ENCODE measurements at regions not wholly inside any gene's neighbourhood (a gene's known extent, or its start where the extent isn't known, plus 50 kb on each side); places are given as distances from the start of the nearest gene placed in this dataset.

GRCh38 chr16:73796241-73796640 is 500.4 kb upstream of the PSMD7 start:
- no peaks in the 10 kb centered on the region for H3K36me3 Mint-ChIP-seq
- no peak for DNase-seq
- H3K27me3 Mint-ChIP-seq: peaks cover 3% of the 10 kb centered on the region
- H3K4me3 Mint-ChIP-seq: no peak overlapping the region
- no peak overlapping the region for H3K27ac Mint-ChIP-seq
- H3K9me3 Mint-ChIP-seq: no peaks in the 10 kb centered on the region
- no peaks in the 10 kb centered on the region for H3K4me1 Mint-ChIP-seq

GRCh38 chr16:73794994-73795393 is 501.6 kb upstream of the PSMD7 start:
- no peak overlapping the region for H3K27ac Mint-ChIP-seq
- no peaks in the 10 kb centered on the region for H3K9me3 Mint-ChIP-seq
- H3K36me3 Mint-ChIP-seq: no peaks in the 10 kb centered on the region
- no peaks in the 10 kb centered on the region for H3K4me1 Mint-ChIP-seq
- no peak overlapping the region for H3K4me3 Mint-ChIP-seq
- no peak for DNase-seq
- H3K27me3 Mint-ChIP-seq: no peaks in the 10 kb centered on the region

DNA sequence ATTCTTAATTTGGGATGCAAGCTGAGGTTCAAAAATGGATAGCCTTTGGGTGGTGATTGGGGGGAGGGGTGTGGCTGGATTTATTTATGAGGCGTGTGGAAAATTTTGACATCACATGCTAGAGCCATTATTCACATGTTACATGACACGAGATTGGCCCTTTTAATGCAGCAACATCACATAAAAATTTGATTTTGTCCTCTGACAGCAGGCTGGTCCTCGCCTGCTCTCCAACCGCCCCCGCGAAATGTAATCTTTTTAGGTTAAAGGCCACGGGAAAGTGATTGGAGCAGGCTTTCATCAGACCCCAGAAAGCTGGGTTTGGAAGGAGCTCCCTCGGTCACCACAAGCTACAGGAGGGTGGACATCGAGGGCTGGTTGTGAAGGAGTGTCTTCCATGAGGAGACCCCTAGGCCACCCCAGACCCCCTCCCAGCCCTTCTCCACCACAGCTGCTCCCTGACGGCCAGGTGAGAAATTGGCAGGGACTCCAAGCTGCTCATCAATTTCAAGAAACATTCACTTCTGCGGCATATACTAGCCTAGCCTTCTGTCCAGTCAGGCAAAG is 502.7 kb upstream of the PSMD7 start:
- no peaks in the 10 kb centered on the region for H3K4me1 Mint-ChIP-seq
- no peaks in the 10 kb centered on the region for H3K27me3 Mint-ChIP-seq
- no peak for DNase-seq
- no peaks in the 10 kb centered on the region for H3K9me3 Mint-ChIP-seq
- no peaks in the 10 kb centered on the region for H3K36me3 Mint-ChIP-seq
- no peak overlapping the region for H3K4me3 Mint-ChIP-seq
- no peak overlapping the region for H3K27ac Mint-ChIP-seq

GRCh38 chr16:73793260-73793659 is 503.4 kb upstream of the PSMD7 start:
- Mint-ChIP-seq H3K4me1 (no peaks in the 10 kb centered on the region), H3K4me3 (no peak overlapping the region), H3K27me3 (no peaks in the 10 kb centered on the region), H3K27ac (no peak overlapping the region), H3K36me3 (no peaks in the 10 kb centered on the region), H3K9me3 (no peaks in the 10 kb centered on the region)
- no peak for DNase-seq

DNA sequence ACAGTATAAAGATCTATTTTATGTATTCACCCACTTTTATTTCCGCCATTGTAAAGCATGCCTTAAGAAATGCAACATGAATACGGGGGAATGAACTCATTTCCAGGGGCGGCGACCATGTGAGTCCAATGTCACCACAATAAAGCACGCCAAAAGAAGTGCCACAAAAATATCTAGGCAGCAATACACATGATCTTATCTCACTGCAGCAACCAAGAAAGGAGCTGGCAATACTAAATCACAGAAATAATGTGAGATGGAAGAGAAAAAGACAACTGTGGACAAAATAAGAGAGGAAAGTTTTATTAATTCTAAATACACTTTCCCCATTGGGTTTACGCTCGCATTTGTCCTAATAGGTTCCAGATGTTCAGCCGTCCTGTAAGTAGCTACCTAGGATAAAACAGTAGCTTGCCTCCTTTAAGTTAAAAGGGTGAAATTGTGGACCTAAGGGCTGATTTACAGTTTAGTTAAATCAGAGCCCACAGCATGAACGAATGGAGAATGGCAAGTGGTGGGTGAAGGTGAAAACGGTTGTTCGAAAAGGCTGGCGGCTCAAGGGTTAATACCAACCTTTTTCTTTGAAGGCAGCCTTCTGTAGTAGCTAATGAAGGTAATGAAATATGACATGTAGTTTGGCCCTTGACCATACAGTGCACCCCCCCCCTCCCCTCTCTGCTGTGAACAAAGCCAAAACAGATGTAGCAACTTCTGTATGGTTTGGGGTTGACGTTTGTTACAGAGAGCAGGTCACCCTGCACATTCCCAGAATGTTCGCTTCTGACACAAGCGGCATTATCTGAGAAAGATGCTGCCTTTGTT is 504.2 kb upstream of the PSMD7 start:
- H3K36me3 Mint-ChIP-seq: no peaks in the 10 kb centered on the region
- no peaks in the 10 kb centered on the region for H3K4me1 Mint-ChIP-seq
- no peaks in the 10 kb centered on the region for H3K9me3 Mint-ChIP-seq
- H3K27me3 Mint-ChIP-seq: no peaks in the 10 kb centered on the region
- no peak overlapping the region for H3K4me3 Mint-ChIP-seq
- no peak overlapping the region for H3K27ac Mint-ChIP-seq
- DNase-seq: no peak

DNA sequence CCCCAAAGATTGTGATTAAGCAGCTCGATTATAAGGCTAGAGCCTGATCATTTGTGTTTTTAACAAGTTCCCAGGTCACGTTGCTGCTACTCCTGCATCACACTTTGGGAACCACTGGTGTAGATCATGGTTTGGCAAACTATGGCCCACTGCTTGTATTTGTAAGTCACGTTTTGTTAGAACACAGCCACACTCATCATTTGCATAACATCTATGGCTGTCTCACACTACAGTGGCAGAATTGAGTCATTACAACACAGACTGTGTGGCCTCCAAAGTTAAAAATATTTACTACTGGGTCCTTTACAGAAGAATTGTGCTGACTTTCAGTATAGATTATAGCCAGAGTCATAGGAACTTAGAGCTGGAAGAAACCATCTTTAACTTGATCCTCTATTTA is 515.3 kb upstream of the PSMD7 start:
- Mint-ChIP-seq H3K9me3 (peaks cover 11% of the 10 kb centered on the region), H3K4me3 (no peak overlapping the region), H3K27me3 (peaks cover 3% of the 10 kb centered on the region), H3K4me1 (no peaks in the 10 kb centered on the region), H3K36me3 (no peaks in the 10 kb centered on the region), H3K27ac (no peak overlapping the region)
- no peak for DNase-seq

DNA sequence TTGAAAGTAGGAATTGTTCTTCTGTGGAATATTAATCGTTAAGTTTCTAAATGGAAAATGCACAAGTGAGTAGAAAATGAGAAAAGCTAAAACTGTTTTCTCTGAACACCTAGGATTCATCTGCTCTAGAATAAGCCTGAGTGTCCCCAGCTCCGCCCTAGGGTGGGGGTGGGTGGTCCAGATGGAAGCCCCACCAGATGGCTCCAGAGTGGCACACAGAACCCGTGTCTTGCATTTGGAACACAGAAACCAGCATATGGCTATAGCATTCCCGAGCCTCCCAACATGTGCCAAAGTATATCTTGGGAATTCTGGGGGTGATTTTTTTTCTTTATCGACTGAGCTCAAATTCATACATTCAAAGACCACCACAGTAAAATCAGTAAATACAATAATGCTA is 517.7 kb upstream of the PSMD7 start:
- Mint-ChIP-seq H3K27ac (no peak overlapping the region), H3K4me1 (no peaks in the 10 kb centered on the region), H3K36me3 (no peaks in the 10 kb centered on the region), H3K27me3 (no peaks in the 10 kb centered on the region), H3K9me3 (peaks cover 4% of the 10 kb centered on the region), H3K4me3 (no peak overlapping the region)
- no peak for DNase-seq

GRCh38 chr16:73775841-73776388 is 520.7 kb upstream of the PSMD7 start:
- Mint-ChIP-seq H3K4me1 (no peaks in the 10 kb centered on the region), H3K27ac (no peak overlapping the region), H3K9me3 (peaks cover 4% of the 10 kb centered on the region), H3K4me3 (no peak overlapping the region), H3K36me3 (no peaks in the 10 kb centered on the region), H3K27me3 (no peaks in the 10 kb centered on the region)
- DNase-seq: no peak

- no peak overlapping the region for H3K27ac Mint-ChIP-seq
- no peaks in the 10 kb centered on the region for H3K36me3 Mint-ChIP-seq
- H3K9me3 Mint-ChIP-seq: peaks cover 6% of the 10 kb centered on the region
- H3K27me3 Mint-ChIP-seq: no peaks in the 10 kb centered on the region
- DNase-seq: no peak
- H3K4me1 Mint-ChIP-seq: no peaks in the 10 kb centered on the region
- H3K4me3 Mint-ChIP-seq: no peak overlapping the region
Measured at GRCh38 chr16:73771196-73772064, 525.2 kb upstream of the PSMD7 start.

DNA sequence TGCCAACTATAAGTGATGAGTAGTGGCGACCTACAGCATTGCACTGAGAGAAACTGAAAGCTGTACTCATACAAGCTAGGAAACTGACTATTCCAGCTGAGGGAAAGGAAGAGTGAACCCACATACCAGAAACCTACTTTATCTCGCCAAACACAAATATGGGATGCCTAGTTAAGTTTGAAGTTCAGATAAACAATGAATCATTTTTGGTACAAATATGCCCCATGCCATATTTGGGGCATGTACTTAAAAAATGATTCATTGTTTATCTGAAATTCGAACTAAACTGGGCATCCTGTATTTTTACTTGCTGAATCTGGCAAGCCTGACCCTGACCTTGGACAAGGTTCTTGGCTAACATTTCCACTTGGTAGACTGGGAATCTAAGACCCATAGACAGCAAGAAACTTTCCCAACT is 527.8 kb upstream of the PSMD7 start:
- DNase-seq: no peak
- no peaks in the 10 kb centered on the region for H3K27me3 Mint-ChIP-seq
- peaks cover 3% of the 10 kb centered on the region for H3K9me3 Mint-ChIP-seq
- H3K36me3 Mint-ChIP-seq: no peaks in the 10 kb centered on the region
- no peaks in the 10 kb centered on the region for H3K4me1 Mint-ChIP-seq
- H3K4me3 Mint-ChIP-seq: no peak overlapping the region
- no peak overlapping the region for H3K27ac Mint-ChIP-seq

DNA sequence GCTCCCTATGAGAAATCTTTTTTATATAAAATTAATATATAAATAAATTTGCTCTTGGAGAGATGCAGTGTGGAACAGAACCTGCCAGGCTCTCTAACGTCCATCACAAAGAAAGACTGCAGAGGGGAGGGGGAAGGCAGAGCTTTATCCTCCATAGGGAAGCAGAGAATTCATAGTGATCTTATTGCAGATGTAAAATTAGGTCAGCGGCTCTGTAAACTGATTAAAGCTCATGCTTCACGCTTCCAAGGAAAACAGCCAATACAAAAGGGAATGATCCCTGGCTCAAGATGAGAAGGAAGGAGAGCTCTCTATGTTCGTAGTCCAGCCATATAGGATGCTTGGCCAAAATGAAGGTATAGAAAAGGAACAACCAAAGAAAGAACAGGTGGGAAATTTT is 532.3 kb upstream of the PSMD7 start:
- H3K36me3 Mint-ChIP-seq: peaks cover 2% of the 10 kb centered on the region
- H3K27me3 Mint-ChIP-seq: no peaks in the 10 kb centered on the region
- no peak for DNase-seq
- no peaks in the 10 kb centered on the region for H3K4me1 Mint-ChIP-seq
- no peak overlapping the region for H3K4me3 Mint-ChIP-seq
- peaks cover 4% of the 10 kb centered on the region for H3K9me3 Mint-ChIP-seq
- no peak overlapping the region for H3K27ac Mint-ChIP-seq

- Mint-ChIP-seq H3K27me3 (peaks cover 3% of the 10 kb centered on the region), H3K4me1 (no peaks in the 10 kb centered on the region), H3K36me3 (no peaks in the 10 kb centered on the region), H3K9me3 (peaks cover 3% of the 10 kb centered on the region), H3K4me3 (no peak overlapping the region), H3K27ac (no peak overlapping the region)
- no peak for DNase-seq
Measured at GRCh38 chr16:73756289-73757178, 540.1 kb upstream of the PSMD7 start.

- H3K27ac Mint-ChIP-seq: no peak overlapping the region
- DNase-seq: no peak
- H3K36me3 Mint-ChIP-seq: no peaks in the 10 kb centered on the region
- no peak overlapping the region for H3K4me3 Mint-ChIP-seq
- H3K9me3 Mint-ChIP-seq: peaks cover 4% of the 10 kb centered on the region
- no peaks in the 10 kb centered on the region for H3K4me1 Mint-ChIP-seq
- no peaks in the 10 kb centered on the region for H3K27me3 Mint-ChIP-seq
Measured at GRCh38 chr16:73753931-73754330, 542.7 kb upstream of the PSMD7 start.

DNA sequence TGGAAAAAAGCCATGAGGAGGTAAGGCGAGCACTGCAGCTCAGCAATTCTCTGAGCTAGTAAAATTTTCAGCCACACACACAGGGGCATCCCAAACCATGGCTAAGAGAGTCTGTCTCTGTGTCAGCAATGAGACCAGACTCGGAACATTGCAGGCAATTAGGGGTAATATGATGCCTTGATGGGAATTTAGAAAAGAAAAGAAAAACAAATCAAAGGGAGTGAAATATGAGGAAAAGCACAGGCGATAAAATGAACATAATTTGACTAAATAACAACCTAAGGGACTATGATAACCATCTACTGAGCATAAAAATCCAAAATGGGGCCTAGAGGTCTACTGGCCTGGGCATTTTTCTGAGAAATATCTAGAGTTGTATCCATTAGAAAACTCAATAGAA is 546.0 kb upstream of the PSMD7 start:
- no peaks in the 10 kb centered on the region for H3K27me3 Mint-ChIP-seq
- no peak overlapping the region for H3K4me3 Mint-ChIP-seq
- peaks cover 4% of the 10 kb centered on the region for H3K9me3 Mint-ChIP-seq
- DNase-seq: no peak
- no peak overlapping the region for H3K27ac Mint-ChIP-seq
- no peaks in the 10 kb centered on the region for H3K4me1 Mint-ChIP-seq
- H3K36me3 Mint-ChIP-seq: no peaks in the 10 kb centered on the region

All from activated naive CD8-positive, alpha-beta T cell treated with anti-CD3 and anti-CD28 coated beads for 36 hours (primary cell).